Ishikawa (cell line): ENCODE measurements at regions not wholly inside any gene's neighbourhood (a gene's known extent, or its start where the extent isn't known, plus 50 kb on each side); places are given as distances from the start of the nearest gene placed in this dataset.

ENCODE experiments used
- CEBPB ChIP-seq: IDR thresholded peaks from 2 replicates; pipeline ENCODE4 v1.6.1; 2012
- CREB1 ChIP-seq: IDR thresholded peaks from 2 replicates; pipeline ENCODE4 v1.6.1; 2012; ENCODE audit warnings: low read depth
- EGR1 ChIP-seq: IDR thresholded peaks from 2 replicates; pipeline ENCODE4 v1.6.1; 2012
- EP300 ChIP-seq: IDR thresholded peaks from 2 replicates; pipeline ENCODE4 v1.6.1; 2012; ENCODE audit warnings: borderline replicate concordance
- FOXM1 ChIP-seq: IDR thresholded peaks from 2 replicates; pipeline ENCODE4 v1.6.1; 2012; ENCODE audit warnings: low read depth, borderline replicate concordance
- MAX ChIP-seq: IDR thresholded peaks from 2 replicates; pipeline ENCODE4 v1.6.1; 2012
- NFIC ChIP-seq: IDR thresholded peaks from 2 replicates; pipeline ENCODE4 v1.6.1; 2012
- RAD21 ChIP-seq: IDR thresholded peaks from 2 replicates; pipeline ENCODE4 v1.6.1; 2012; ENCODE audit warnings: low read depth
- REST ChIP-seq: IDR thresholded peaks from 2 replicates; pipeline ENCODE4 v1.6.1; 2012; ENCODE audit warnings: low read depth, mild to moderate bottlenecking
- TAF1 ChIP-seq: IDR thresholded peaks from 2 replicates; pipeline ENCODE4 v1.6.1; 2012; ENCODE audit warnings: low read depth, mild to moderate bottlenecking
- TCF12 ChIP-seq: IDR thresholded peaks from 2 replicates; pipeline ENCODE4 v1.6.1; 2012; ENCODE audit warnings: low read depth
- TEAD4 ChIP-seq: IDR thresholded peaks from 2 replicates; pipeline ENCODE4 v1.6.1; 2012
- USF1 ChIP-seq: IDR thresholded peaks from 2 replicates; pipeline ENCODE4 v1.6.1; 2012
- YY1 ChIP-seq: IDR thresholded peaks from 2 replicates; pipeline ENCODE4 v1.6.1; 2012; ENCODE audit warnings: low read depth
- ZBTB7A ChIP-seq: IDR thresholded peaks from 2 replicates; pipeline ENCODE4 v1.6.1; 2012; ENCODE audit warnings: low read depth

- TF ChIP-seq RAD21 (no peak), TAF1 (no peak), USF1 (no peak), TCF12 (no peak), REST (no peak), ZBTB7A (no peak), YY1 (no peak), EP300 (no peak), FOXM1 (no peak), NFIC (no peak), EGR1 (no peak)
These were observed 93.5 kb upstream of the BMP5 start for GRCh38 chr6:55968926-55969325.

- no peak for TF ChIP-seq MAX
- no peak for TF ChIP-seq EGR1
- TF ChIP-seq EP300: no peak
These were observed 88.7 kb upstream of the BMP5 start for GRCh38 chr6:55964136-55964535.

GRCh38 chr6:55963301-55963700 is 87.9 kb upstream of the BMP5 start:
- TF ChIP-seq EP300: no peak
- no peak for TF ChIP-seq TCF12
- TF ChIP-seq TEAD4: no peak
- TF ChIP-seq TAF1: no peak
- no peak for TF ChIP-seq ZBTB7A
- TF ChIP-seq FOXM1: no peak
- no peak for TF ChIP-seq YY1

GRCh38 chr6:55960344-55960743 is 85.0 kb upstream of the BMP5 start:
- TF ChIP-seq TAF1: no peak
- no peak for TF ChIP-seq CREB1
- no peak for TF ChIP-seq TEAD4
- TF ChIP-seq ZBTB7A: no peak
- TF ChIP-seq CEBPB: no peak
- TF ChIP-seq TCF12: no peak
- no peak for TF ChIP-seq USF1
- no peak for TF ChIP-seq REST
- TF ChIP-seq MAX: no peak
- no peak for TF ChIP-seq YY1

- TF ChIP-seq TEAD4: no peak
These were observed 83.4 kb upstream of the BMP5 start for GRCh38 chr6:55958790-55959189.

GRCh38 chr6:55957961-55958422 is 82.6 kb upstream of the BMP5 start:
- TF ChIP-seq CREB1 (no peak), NFIC (no peak), FOXM1 (no peak), RAD21 (no peak), EGR1 (no peak), YY1 (no peak), ZBTB7A (no peak)

GRCh38 chr6:55955684-55956083 is 80.3 kb upstream of the BMP5 start:
- TF ChIP-seq EP300 (no peak), TAF1 (no peak), ZBTB7A (no peak), MAX (no peak), USF1 (no peak), REST (no peak), CEBPB (no peak), TEAD4 (no peak), FOXM1 (no peak), CREB1 (no peak), NFIC (no peak), RAD21 (no peak), EGR1 (no peak), TCF12 (no peak), YY1 (no peak)
